Activated T-cell treated with anti-CD3 and anti-CD28 coated beads, Interleukin-2, amount 50 U/mL, for 72 hours (primary cell): ENCODE measurements at regions not wholly inside any gene's neighbourhood (a gene's known extent, or its start where the extent isn't known, plus 50 kb on each side); places are given as distances from the start of the nearest gene placed in this dataset.

Source experiments
- ATAC-seq, 2 donors: fragments of 150-1000 bp; cut with Tn5 transposase; replicated peaks in 1 of 2; 2 replicates each; pipeline ENCODE4 v1.10.0; 2021; ENCODE audit warnings: moderate library complexity in 2 of 2, mild to moderate bottlenecking in 1 of 2
- DNase-seq, 2 donors: peaks; one replicate each; pipeline ENCODE4 v3.0.0; 2021 to 2022; ENCODE audit warnings: mixed read lengths in 1 of 2
- H3K27ac Mint-ChIP-seq: one replicate; pipeline ENCODE4 v1.8.0; 2022; ENCODE audit warnings: mild to moderate bottlenecking, moderate library complexity, mixed read lengths
- H3K27me3 Mint-ChIP-seq: one replicate; pipeline ENCODE4 v1.8.0; 2022; ENCODE audit warnings: low read depth, mixed read lengths
- H3K36me3 Mint-ChIP-seq, 2 donors: one replicate each; pipeline ENCODE4 v1.8.0; 2022; ENCODE audit warnings: mixed read lengths in 2 of 2, mild to moderate bottlenecking in 1 of 2; ENCODE audit not compliant: insufficient read depth in 2 of 2
- H3K4me1 Mint-ChIP-seq: one replicate; pipeline ENCODE4 v1.8.0; 2022; ENCODE audit warnings: low read depth, mixed read lengths
- H3K4me3 Mint-ChIP-seq, 2 donors: one replicate each; pipeline ENCODE4 v1.8.0; 2022; ENCODE audit warnings: mild to moderate bottlenecking in 2 of 2, mixed read lengths in 2 of 2, moderate library complexity in 2 of 2
- H3K9me3 Mint-ChIP-seq, 2 donors: one replicate each; pipeline ENCODE4 v1.8.0; 2022; ENCODE audit warnings: mixed read lengths in 2 of 2

DNA sequence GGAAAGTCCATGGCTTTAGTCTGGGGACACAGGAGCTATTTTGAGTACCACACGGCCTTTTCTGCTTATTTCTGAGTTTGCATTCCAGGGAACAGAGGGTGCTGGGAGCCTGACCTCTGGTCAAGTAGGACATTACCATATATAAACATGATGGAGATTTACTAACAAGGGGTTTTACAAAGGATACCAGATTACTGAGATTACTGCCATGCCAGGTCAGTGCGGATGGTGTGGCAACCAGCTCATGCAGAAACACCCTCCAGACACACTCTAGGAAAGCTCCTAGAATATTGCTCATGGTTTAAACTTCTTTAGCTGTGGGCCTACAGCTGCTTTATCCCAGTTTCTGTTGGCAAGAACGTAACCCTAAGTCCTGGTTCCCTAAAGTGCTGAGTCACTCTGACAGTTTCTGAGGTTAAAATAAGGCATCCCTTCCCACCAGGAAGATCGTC is 54.3 kb upstream of the AGTR1 start:
- ATAC-seq (no peak), DNase-seq (no peak)
- H3K36me3 Mint-ChIP-seq: no peaks in the 10 kb centered on the region
- no peaks in the 10 kb centered on the region for H3K27me3 Mint-ChIP-seq
- no peaks in the 10 kb centered on the region for H3K4me1 Mint-ChIP-seq
- no peak overlapping the region for H3K4me3 Mint-ChIP-seq
- H3K27ac Mint-ChIP-seq: no peak overlapping the region
- H3K9me3 Mint-ChIP-seq: peaks cover 0 to 1% of the 10 kb centered on the region in 2 donors

DNA sequence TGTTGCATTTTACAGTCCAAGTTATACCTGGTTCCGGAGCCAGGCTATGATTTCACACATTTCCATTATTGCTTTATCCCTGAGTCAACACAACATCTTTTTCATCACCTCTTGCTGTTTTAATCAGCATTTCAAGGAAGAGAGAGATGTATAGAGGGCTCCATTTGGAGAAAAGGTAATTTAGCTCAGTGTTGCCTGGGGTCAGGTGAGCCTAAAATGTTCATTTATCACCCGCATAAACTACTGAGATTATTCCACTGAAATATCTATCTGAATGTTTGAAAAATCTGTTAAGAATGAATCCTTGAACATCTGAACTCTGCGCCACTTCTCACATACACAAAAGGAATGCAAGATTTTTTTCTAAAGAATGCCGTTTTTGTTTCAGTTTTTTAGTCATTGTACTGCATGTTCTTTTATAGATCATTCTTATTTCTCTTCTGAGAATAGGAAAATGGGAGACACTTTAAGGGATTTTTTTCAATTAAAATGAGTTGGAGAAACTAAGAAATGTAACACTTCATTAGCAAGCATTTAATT is 51.5 kb upstream of the AGTR1 start:
- Mint-ChIP-seq H3K9me3 (peaks cover under 1 to 1% of the 10 kb centered on the region in 2 donors), H3K27me3 (no peaks in the 10 kb centered on the region), H3K4me3 (no peak overlapping the region), H3K27ac (no peak overlapping the region), H3K36me3 (no peaks in the 10 kb centered on the region), H3K4me1 (no peaks in the 10 kb centered on the region)
- ATAC-seq: no peak
- DNase-seq: no peak
